Muscle of back (tissue), 3 donors: ENCODE measurements at regions not wholly inside any gene's neighbourhood (a gene's known extent, or its start where the extent isn't known, plus 50 kb on each side); places are given as distances from the start of the nearest gene placed in this dataset.
"Not testable (repeated sequence)": the region's sequence is repeated elsewhere in the genome, so short reads cannot be mapped to it uniquely, and the experiment has no call there.

Experiments used
- DNase-seq, 3 donors: peaks; one replicate each; pipeline versions ENCODE4 v3.0.0 to v3.0.0-alpha.2; 2013

DNA sequence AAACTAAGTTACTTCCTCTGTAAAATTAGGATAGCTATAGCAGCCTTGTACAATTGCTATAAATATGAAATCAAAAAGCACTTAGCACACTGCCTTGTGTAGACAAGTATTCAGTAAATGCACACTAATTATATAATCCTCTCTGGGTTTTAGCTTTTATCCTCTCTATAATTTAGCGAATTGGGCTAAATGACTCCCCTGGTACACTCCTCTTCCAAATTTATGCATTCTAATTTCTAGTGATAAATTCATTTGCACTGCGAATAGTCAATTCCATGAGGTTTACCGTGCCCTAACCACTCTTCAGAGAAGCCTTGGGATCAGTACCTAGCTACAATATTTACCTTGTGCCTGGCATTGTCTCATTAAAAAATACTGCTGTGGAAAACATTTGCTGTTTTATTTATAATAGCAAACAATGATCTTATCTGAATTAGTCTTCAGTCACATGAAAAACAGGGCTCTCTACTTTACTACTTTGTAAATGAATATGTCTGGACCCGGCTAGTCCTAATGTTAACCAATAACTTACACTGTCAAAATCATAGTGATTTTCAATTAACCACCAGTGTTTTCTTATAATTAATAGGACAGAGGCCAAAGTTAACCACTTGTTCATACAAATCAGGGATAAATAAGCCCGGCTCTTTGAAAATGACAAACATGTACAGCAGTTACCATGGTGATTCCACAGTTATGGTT lies 577.9 kb downstream of the IPMK start:
- DNase-seq, result no peak

DNA sequence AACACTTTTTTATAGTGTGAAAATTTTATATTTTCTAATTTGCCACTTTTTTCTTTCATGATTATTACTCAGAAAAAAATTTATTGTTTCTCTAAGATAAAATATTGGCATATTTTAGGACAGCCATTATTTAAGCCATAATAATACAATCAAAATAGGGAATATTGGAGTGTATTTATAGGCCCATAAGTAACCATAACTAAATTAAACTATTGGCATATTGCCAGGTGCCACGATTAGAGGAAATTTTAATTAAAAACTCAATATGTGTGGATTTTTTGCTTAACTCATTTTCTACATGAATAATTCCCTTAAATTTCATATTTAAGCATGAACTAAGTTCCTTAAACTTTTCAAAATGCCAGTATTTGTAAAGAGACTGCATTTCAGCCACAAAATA lies 587.8 kb downstream of the IPMK start:
- no peak for DNase-seq

DNA sequence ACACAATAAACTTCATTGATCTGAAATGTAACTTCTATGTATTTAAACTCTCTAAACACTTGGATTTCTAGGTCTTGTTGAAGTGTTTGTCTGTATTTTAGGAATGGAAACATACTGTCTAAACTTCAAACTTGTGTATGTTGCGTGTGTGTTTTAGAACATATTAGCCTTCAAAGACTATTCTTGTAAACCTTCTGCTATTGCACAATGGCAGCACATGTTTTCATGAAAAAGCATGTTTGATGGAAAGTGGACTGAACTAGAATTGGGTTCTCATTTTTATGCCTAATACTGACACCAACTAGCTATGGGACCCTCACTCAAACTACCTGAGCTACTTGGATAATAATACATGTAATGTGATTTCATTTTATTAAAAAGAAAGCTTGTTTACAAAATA lies 592.6 kb downstream of the IPMK start:
- DNase-seq, result no peak

DNA sequence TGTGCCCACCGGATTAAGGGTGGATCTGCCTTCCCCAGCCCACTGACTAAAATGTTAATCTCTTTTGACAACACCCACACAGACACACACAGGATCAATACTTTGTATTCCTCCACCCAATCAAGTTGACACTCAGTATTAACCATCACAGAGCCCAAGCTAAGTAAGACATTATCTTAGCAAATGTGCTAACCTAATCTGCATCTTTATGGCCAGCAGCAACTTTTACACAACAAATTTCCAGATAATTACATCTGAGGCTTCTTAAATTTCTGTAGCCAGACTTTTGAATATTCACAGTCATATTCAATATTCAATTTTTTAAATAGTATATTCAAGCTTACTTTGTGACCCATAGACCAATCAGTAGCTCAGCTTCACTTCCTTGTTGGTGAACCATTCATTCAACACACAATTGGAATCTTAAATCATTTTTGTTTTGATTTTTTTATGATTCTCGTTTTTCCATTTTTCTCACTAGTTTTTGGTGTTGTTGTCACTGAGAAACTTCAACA lies 594.2 kb downstream of the IPMK start:
- no peak for DNase-seq

DNA sequence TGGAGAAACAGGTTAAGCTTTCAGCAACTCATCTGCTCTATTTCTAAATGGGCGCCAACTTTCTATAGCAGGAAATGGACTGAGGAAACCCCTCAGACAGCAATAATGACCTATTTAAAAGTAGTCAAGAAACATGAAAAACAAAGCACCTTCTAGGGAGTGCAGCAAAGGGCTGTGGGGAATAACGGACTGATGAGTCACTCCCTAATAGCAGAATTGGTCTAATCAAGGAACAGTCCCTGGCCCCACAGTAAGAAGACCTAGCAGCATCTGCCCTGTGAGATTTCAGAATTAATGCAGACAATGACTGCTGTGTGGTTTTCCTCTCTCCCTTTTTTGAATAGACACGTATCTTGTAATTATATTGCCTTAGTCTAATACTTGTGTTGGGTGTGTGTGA lies 602.9 kb downstream of the IPMK start:
- no peak for DNase-seq

DNA sequence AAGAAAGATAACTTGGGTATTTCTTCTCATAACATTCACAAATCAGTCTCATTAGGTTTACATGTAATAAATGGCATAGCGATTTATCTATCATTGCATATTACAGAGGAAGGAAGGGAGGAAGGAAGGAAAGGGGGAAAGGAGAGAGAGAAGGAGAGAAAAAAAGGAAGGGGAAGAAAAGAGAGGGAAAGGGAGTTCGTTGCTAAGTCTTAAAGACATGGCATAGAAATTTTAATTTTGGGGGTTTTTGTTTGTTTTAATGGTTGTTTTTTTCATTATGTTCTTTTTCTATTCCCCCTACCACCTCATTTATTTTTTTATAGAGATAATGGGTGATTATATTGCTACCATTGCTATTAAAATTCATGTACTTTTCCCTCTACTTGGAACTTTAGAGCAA lies 604.3 kb downstream of the IPMK start:
- no peak for DNase-seq

DNA sequence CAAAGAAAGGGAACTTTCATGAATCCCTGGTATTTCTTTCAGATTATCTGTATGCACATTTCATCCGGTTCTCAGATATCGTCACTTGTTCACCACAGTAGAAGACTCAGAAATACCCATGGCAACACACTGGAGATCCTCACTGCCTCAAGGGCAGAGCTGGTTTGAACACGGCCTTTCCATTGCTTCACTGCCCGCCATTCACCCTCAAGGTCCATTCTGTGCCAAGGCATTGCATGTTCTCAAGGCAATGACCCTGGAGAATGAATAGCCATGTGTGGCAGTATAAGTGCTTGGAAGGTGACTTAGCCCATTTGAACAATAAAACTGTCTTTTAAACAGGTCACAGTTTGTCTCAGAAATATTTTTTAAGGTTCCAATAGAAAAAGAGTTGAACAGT lies 606.5 kb downstream of the IPMK start:
- DNase-seq, result no peak

DNA sequence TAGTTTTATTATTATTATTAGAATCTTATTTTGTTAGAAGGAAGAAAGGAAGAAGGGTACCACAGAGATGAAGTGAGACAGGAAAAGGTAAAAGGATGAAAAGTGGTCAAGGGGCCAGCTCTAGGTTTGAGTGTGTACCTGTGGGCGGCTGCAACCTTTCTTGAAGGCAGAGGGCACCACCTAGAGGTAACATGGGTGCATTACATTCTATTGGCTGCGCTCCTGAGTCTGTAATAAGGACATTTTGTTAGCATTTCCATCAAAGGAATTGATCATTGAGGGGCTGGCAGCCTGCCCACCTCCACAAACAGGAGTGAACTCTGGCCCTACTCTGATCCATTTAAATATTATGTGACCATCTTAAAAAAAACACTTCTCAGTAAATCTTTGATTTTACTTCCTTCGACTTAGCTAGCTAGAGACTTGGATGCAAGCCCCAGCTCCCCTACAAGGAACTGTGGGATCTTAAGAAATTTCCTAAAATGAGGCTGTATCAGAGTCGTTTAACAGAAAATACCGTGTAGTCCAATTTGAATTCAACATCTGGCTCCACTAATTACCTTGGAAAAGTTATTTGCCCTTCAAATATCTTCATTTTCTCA lies 610.4 kb downstream of the IPMK start:
- DNase-seq, result peak; percentile 17 to 40 (median 18)

DNA sequence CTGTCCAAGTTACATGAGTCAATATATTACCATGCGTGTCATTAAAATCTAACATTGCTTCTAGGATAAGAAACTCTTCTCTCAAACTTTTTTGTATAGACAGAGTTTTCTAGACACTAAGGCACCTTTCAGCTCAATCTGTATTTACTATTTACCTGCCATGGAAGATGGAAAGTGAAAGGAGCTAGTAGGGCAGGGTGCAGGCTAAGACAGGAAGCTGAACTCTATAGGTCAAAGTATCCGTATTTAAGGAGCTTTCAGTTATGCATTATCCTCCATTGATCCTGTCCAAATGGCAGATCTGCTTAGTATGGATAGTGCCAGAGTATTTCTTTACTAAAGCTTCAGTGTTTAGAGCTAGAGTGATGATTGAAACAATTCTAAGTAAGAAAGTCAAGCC lies 612.8 kb downstream of the IPMK start:
- no peak for DNase-seq

DNA sequence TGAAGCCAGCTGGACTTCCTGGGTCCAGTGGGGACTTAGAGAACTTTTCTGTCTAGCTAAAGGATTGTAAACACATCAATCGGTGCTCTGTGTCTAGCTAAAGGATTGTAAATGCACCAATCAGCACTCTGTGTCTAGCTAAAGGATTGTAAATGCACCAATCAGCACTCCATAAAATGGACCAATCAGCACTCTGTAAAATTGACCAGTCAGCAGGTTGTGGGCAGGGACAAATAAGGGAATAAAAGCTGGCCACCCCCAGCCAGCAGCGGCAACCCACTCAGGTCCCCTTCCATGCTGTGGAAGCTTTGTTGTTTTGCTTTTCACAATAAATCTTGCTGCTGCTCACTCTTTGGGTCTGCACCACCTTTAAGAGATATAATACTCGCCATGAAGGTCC lies 622.6 kb downstream of the IPMK start:
- not testable (repeated sequence) for DNase-seq

DNA sequence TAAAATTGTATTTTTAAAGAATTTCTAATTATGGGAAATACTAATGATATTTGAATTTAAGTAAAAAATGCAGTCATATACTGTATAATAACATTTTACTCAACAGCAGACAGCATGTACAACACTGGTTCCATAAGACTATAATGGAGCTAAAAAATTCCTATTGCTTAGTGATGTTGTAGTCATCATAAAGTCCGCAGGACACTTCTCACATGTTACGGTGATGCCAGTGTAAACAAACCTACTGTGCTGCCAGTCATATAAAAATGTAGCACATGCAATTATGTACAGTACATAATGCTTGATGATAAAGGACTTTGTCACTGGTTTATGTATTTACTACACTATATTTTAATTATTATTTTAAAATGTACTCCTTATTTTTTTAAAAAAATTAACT lies 629.3 kb downstream of the IPMK start:
- no peak for DNase-seq

DNA sequence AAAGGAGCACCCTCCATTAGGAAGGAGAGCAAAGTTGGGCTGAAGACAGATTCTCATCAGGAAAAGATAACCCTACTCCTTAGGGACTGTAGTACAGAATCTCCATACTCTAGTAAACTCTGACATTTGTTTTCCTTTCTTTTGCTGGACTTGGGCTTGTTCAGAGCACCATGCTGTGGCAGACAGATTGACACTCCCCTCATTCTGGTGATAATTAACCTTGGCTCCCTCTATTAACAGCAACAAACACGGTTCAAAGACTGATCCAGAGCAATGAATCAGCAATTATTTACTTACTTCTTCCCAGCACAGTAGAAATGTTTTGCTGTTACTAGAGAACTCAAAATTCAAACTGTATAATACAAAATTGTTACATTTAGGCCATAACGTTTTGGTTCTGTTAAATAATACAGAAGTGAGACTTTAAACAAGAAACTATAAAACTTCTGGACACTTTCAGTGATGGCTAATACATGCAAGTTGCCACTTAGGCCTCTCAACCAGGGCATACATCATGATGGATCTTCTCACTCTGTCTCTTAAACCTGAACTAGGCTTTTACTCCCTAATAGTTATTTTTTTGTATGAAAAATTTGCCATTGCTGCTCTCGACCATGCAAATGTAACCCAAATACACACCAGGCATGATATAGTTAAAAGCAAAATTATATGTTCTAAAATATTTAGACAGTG lies 639.0 kb downstream of the IPMK start:
- DNase-seq, result no peak

DNA sequence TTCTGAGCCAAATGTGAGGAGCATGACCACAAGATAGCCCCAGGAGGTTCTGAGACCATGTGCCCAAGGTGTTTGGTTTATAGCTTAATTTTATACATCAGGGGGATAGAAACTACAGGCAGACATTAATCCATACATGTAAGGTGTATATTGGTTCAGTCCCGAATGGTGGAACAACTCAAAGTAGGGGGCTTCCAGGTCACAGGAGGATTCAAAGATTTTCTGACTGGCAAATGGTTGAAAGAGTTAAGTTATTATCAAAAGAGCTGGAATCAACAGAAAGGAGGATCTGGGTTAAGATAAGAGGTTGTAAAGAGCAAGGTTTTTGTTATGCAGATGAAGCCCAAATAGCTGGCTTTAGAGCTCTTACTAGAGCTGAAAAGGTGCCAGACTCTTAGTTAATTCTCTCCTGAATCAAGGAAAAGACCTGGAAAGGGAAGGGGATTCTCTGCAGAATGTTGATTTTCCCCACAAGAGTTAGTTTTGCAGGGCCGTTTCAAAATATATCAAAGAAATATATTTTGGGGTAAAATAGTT lies 640.0 kb downstream of the IPMK start:
- no peak for DNase-seq

DNA sequence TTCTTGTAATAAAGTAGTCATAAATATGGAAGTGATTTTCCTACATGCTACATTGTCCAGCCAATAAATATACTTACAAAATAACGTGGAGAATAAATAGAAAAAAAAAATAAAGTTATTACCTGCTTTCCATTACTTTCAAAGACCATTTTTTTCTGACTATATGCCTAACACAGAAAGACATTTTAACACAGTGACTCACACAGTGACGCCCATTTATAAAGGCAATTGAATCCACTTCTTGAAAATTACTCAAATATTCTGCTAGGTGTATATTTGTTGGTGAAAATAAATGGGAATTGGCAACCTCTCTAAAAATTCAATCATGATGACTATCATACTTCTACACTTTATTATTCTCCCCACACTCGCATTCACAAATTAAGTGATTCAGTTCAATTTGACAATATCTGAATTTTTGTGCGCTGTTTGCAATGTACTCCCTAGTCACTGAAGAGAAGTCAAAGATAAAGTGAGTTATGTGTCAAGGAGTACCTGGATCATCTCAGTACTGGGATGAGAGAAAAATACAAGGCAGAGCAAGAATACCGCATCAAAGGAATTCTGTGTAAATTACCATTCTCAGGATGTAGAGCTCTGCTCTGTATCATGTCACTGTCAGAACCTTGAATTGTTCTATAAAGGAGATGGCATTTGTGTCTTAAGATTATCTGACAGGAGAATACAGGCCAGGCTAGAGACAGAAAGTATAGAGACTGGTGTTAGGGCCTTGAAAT lies 642.7 kb downstream of the IPMK start:
- DNase-seq, result no peak

DNA sequence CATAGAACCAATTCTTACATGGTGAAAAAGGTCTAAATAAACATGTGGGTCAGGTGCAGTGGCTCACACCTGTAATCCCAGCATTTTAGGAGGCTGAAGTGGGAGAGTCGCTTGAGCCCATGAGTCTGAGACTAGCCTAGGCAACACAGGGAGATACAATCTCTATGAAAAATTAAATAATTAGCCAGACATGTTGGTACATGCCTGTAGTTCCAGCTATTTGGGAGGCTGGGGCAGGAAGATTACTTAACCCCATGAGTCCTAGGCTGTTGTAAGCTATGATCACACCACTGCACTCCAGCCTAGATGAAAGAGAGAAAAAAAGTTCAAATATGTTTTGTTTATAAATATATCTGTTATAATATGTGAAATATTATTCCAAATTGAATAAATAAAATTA lies 643.6 kb downstream of the IPMK start:
- DNase-seq, result no peak

DNA sequence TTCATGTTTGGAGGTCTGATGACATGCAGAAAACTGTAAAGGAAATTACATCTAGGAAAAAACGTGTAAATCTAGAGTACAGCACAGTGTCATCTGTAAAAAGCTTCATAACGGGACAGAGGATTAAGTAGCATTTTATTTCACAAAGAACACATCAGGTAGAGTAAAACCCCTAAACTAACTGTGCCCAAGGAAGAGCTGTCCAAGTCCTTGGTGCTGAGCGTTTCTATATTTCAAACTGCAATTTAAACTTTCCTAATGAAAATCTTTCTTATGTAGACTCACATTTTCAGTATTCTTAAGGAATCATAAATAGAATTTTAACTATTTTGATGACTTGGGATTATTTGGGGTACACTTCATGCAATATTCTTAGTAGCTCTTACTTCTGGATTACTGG lies 646.2 kb downstream of the IPMK start:
- DNase-seq, result no peak

DNA sequence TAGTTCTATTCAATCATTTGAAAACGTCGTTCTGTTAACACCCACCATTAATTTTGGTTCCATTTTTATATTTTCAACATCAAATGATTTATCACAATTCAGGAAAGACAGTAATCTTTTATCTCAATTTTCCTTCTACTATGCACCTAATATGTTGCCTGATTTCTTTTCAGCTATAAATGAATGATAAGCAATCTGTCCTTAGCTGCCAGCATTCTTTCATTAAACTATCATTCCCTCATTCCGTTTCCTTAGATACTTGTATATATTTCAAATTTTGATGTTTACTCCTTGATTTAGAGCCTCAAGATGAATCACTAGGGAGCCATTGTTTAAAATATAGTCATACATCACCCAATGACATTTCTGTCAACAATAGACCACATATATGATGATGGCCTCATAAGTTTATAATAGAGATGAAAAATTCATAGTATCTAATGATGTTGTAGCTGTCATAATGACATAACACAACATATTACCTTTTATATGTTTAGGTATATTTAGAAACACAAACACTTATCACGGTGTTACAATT lies 661.7 kb downstream of the IPMK start:
- DNase-seq, result no peak

DNA sequence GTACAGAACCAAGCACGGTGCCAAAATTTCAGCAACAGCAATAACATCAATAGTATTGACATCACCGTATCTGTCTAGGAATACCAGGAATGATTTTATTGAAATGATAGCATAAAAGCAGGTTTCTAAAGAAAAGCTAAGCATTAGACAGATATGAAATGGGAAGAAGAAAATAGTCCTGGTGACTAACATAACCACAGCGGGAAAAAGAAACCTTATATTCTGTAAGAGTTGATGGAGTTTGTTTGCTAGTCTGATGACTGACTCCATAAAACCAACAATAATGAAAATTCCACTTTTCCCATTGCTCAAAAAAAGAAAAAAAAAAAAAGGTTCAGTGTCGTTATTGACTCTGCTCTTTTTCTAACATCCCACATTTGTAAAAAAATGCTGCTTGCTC lies 668.3 kb downstream of the IPMK start:
- DNase-seq, result no peak

DNA sequence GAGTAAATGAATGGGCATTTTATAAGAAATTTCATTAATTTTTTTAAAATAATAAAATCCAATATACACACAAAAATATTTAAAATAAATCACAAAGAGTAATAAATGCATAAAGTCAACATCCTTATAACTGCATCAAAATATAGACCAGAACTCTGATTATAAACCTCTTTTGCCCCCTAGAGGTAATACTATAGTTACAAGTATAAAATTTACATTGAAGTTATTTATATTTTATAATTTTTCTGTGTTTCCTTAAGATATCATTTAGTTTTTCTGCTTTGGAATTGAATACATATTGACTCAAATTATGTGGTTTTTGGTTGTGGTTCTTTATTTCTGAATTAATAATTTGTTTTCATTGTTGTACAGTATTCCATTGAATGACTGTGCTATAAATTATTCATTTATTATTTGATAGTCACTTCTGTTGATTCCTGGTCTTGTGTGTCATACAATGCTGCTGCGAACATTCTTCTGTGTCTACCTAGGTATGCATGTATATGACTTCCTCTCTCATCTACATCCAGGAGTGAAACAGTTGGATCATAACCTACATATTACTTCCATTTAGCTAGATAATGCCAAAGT lies 673.6 kb downstream of the IPMK start:
- DNase-seq, result no peak

DNA sequence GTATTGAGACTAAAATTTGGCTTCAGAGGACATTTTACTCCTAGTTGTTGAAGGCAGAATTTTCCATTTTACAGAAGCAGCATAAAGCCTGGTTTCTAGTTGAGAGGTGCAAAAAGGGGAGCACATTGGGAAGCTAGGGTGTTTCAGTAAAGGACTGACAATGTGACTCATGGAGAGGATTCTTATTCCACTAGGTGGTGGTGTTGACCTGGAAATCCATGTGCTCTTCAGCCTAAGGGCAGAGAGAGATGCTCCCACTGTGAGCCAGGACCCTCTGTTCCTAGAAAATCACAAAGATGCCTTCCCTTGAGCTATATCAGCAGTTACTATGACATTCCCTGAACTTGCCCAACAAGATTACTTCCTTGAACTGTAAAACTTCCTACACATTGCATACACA lies 687.8 kb downstream of the IPMK start:
- peak in 1 of 3 donors; percentile 5 for DNase-seq

DNA sequence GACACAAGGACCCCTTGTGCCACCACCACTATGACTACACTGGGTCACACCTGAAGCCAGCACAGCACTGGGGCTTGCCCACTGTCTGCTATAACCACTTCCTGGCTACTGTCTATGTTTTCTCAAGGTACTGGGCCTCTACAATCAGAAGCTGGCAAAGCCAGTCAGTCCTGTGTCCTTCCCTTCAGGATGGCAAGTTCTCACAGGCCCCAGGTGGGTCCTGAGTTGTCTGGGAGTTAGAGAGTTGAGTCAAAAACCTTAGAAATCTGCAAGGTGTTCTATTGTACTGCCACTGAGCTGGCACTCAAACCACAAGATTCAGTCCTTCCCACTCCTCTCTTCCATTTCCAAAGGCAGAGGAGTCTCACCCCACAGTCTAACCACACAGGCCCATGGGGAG lies 705.5 kb downstream of the IPMK start:
- DNase-seq, result no peak

DNA sequence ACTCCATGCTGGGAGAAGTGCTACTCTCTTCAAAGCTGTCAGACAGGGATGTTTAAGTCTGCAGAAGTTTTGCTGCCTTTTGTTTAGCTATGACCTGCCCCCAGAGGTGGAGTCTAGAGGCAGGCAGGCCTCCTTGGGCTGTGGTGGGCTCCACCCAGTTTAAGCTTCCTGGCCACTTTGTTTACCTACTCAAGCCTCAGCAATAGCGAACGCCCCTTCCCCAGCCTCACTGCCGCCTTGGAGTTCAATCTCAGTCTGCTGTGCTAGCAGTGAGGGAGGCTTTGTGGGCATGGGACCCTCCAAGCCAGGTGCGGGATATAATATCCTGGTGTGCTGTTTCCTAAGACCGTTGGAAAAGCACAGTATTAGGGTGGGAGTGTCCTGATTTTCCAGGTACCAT lies 715.9 kb downstream of the IPMK start:
- DNase-seq, result not testable (repeated sequence)
